ENCODE measurements at regions not wholly inside any gene's neighbourhood (a gene's known extent, or its start where the extent isn't known, plus 50 kb on each side); places are given as distances from the start of the nearest gene placed in this dataset.
"Not testable (repeated sequence)": the region's sequence is repeated elsewhere in the genome, so short reads cannot be mapped to it uniquely, and the experiment has no call there.

DNA sequence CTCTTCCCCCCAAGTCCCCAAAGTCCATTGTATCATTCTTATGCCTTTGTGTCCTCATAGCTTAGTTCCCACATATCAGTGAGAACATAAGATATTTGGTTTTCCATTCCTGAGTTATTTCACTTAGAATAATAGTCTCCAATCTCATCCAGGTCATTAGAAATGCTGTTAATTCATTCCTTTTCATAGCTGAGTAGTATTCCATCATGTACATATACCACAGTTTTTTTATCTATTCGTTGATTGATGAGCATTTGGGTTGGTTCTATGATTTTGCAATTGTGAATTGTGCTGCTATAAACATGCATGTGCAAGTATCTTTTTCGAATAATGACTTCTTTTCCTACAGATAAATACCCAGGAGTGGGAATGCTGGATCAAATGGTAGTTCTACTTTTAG, 359.6 kb downstream of the ADAMTS20 start:
- not testable (repeated sequence) for DNase-seq (ENCODE audit: low read depth)

DNA sequence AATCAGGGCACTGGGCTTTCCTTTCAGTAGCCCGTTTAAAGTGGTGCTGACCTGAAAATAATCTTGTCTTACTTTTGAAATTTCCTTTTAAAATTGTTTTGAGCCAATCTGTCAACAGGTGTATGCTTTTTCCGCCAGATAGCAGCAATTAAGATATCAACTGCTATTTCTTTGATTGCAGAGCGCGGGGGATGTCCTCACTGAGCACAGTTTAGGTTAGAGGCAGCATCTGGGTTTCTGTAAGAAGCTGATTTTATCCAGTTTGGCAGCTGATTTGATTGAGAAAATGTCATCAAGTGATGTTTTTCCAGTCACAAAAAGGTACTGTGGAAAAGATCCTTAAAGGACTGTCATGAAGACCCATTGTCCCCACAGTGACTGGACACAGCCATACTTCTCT, 371.8 kb downstream of the ADAMTS20 start:
- DNase-seq (ENCODE audit: low read depth), result no peak

- no peak for DNase-seq (ENCODE audit: low read depth)
Measured at GRCh38 chr12:43179486-43179885, 372.5 kb downstream of the ADAMTS20 start.

- DNase-seq (ENCODE audit: low read depth), result no peak
Measured at GRCh38 chr12:43177276-43177675, 374.7 kb downstream of the ADAMTS20 start.

DNA sequence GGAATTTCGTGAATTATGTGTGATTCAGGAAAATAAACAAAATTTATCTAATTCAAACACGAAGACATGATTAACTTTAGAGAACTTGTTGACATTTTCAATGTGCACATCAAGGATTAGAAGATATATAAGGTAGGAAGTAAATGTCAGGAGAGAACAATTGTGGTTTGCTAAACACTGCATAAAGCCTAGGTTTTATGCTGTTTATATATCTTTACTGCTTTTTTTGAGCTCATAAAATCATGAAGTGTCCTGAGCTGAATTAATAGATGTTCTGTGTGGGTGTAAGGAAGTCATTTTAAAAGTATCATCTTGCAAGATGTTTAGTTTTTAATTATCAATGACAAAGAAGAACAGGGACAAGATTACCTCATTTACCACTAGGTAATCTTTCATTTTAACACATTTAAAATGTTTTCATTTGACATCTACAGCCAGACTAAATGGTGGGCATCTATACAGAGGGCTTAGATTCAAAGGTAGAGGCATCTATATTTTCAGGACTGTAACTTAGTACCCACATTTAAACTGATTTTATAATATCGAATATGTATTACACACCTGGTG, 382.8 kb downstream of the ADAMTS20 start:
- no peak for DNase-seq (ENCODE audit: low read depth)

- DNase-seq (ENCODE audit: low read depth), result no peak
Measured at GRCh38 chr12:43167691-43168090, 384.3 kb downstream of the ADAMTS20 start.

DNA sequence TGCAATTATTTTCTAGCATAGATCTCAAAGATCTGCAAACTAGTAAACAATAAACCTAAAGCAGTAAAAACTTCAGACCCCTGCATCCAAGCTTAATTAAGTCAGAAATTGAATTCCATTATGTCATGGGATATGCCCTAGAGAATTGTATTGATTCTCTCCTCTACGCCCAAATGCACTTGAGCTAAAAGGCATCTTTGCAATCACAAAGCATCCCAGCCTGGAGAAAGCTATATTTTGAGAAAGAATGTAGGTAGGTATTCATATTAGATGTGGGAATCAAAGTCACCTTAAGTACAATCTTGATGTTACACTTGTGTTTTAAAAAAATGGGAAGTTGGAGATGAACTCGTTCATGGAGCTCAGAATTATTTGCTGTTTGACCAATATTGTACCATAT, 386.7 kb downstream of the ADAMTS20 start:
- DNase-seq (ENCODE audit: low read depth), result no peak

- DNase-seq (ENCODE audit: low read depth), result no peak
Measured at GRCh38 chr12:43162138-43162537, 389.9 kb downstream of the ADAMTS20 start.

GRCh38 chr12:43159506-43159905, 392.5 kb downstream of the ADAMTS20 start:
- DNase-seq (ENCODE audit: low read depth), result no peak

DNA sequence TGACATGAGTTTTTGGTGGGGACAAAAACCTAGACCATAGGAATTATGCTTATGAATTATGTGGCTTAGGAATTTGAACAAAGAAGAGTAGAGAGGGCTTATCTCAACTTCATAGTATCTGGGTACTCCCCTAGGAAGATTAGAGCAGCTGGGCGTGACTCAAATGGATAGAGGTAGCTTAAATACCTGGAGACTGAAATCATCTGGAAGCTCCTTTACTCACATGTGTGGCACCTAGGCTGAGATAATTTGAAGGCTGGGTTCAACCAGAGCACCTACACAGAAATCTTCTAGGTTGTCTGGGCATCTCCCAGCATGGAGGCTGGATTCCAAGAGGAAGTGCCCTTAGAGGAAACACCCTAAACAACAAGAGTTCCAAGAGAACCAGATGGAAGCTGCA, 393.9 kb downstream of the ADAMTS20 start:
- no peak for DNase-seq (ENCODE audit: low read depth)

DNA sequence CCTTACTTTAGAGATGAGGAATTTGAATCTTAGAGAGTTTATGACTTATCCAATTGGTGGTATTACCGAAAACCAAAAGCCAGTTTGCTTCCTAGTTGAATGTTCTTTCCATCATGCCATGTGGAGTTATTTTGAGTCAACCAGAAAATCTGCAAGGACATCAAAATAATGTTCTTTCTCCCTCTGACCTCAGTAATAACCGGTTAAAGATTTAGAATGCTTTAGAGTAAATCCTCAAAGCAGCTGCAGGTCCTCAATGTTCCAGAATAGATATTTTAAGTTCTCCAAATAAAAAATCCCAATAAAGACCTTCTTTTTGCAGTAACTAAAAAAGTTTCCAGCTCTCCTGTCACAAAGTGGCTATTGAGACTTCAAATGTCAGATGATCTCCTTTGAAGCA, 396.6 kb downstream of the ADAMTS20 start:
- no peak for DNase-seq (ENCODE audit: low read depth)

- DNase-seq (ENCODE audit: low read depth), result no peak
Measured at GRCh38 chr12:43154498-43155045, 397.4 kb downstream of the ADAMTS20 start.

GRCh38 chr12:43151441-43151981, 400.5 kb downstream of the ADAMTS20 start:
- no peak for DNase-seq (ENCODE audit: low read depth)

DNA sequence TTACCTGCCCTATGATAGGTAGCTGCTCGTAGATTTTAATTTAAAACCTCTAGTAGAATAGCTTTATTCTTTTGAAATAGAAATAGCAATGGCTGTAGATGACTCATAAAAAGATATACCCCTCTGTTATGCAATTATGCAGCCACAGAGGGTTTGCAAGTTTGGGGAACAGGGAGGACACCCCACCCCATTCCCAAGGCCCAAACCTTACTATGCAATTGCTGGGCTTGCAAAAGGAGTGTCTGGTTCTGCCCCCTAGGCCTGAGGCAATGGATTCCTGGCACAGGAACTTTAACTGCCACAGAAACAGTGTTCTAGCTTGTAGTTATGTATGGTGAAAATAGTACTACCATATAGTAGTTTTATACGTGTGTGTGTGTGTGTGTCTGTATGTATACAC, 403.3 kb downstream of the ADAMTS20 start:
- DNase-seq (ENCODE audit: low read depth), result peak; percentile 9

DNA sequence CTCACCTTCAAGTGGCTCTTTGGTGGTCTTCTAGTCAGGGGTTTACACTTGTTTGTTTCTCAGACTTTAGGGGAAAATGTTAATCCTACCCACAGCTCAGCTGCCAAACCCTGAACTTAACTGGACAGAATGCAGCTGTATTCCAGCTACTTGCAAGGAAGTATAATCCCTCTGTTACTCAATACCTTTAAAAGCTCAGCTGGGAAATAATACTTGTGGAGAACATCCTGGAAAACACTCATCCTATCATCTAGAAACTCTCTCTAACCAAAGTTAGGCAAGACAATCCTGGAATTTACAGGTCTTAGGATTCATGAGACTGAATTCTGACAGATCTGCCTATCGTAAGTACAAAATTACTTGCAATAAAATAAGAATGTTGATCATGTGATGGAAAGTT, 404.1 kb downstream of the ADAMTS20 start:
- DNase-seq (ENCODE audit: low read depth), result peak; percentile 42

- DNase-seq (ENCODE audit: low read depth), result no peak
Measured at GRCh38 chr12:43145481-43145880, 406.5 kb downstream of the ADAMTS20 start.

GRCh38 chr12:43143278-43143677, 408.7 kb downstream of the ADAMTS20 start:
- DNase-seq (ENCODE audit: low read depth), result no peak

DNA sequence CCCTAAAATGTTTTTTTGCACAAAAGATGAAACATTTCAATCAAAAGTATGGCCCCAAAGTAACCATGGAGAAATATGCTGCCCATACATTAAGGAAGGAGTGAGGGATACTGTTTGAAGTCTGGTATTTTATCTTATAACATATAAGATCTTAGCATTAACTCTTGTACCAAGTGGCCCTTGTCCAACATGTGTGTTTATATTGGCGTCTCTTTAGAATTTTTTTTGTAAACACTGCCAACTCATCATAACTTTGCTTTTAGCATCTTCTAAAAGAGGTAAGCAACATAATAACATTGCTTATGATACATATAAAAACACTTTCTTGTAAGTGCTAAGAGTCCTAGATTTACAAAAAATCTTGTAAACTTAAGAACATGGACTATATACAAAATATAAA, 419.7 kb downstream of the ADAMTS20 start:
- no peak for DNase-seq (ENCODE audit: low read depth)

- no peak for DNase-seq (ENCODE audit: low read depth)
Measured at GRCh38 chr12:43131301-43131700, 420.7 kb downstream of the ADAMTS20 start.

- no peak for DNase-seq (ENCODE audit: low read depth)
Measured at GRCh38 chr12:43127886-43128549, 424.0 kb downstream of the ADAMTS20 start.

GRCh38 chr12:43126652-43127375, 425.2 kb downstream of the ADAMTS20 start:
- DNase-seq (ENCODE audit: low read depth), result no peak

DNA sequence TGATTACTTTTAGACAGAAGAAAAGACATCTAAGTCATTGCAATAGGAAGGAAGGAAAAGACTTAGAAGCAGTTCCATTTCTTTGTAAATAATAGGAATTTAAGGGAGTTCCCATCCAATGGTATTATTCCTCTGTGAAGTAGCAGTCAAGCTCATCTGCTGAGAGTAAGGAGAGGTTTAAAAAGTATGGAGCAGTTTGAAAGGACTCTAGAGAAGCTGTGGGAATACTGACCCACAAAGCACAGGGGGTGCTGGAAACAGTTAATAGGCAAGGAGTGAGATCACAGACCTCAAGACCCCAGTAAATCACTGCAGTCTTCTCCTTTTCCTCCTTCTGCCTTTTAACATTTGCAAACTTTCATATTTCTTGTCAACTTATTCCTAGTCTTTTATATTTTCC, 428.5 kb downstream of the ADAMTS20 start:
- no peak for DNase-seq (ENCODE audit: low read depth)

Measured in LHCN-M2 (cell line).